SK-N-SH (cell line): ENCODE measurements at regions not wholly inside any gene's neighbourhood (a gene's known extent, or its start where the extent isn't known, plus 50 kb on each side); places are given as distances from the start of the nearest gene placed in this dataset.

Source experiments
- CHD2 ChIP-seq: fragments of 150-350 bp; IDR thresholded peaks from 2 replicates; pipeline ENCODE4 v1.6.1; 2018; ENCODE audit warnings: low read length; ENCODE audit not compliant: partially characterized antibody
- ELF1 ChIP-seq: IDR thresholded peaks from 2 replicates; pipeline ENCODE4 v1.4.0; 2012
- FOSL2 ChIP-seq: IDR thresholded peaks from 2 replicates; pipeline ENCODE4 v1.4.0; 2012; ENCODE audit warnings: low read depth, mild to moderate bottlenecking, moderate library complexity, borderline replicate concordance
- GATA2 ChIP-seq: sonication (generic); formaldehyde crosslinking; IDR thresholded peaks from 2 replicates; pipeline ENCODE4 v1.5.0; 2020; ENCODE audit warnings: mild to moderate bottlenecking, missing genetic modification reagents
- MEF2A ChIP-seq: IDR thresholded peaks from 2 replicates; pipeline ENCODE4 v1.4.0; 2012; ENCODE audit warnings: low read depth, borderline replicate concordance
- NFIC ChIP-seq: IDR thresholded peaks from 2 replicates; pipeline ENCODE4 v1.4.0; 2012; ENCODE audit warnings: borderline replicate concordance
- RAD21 ChIP-seq: IDR thresholded peaks from 2 replicates; pipeline ENCODE4 v1.6.1; 2012; ENCODE audit warnings: mild to moderate bottlenecking, low read length
- RXRA ChIP-seq: IDR thresholded peaks from 2 replicates; pipeline ENCODE4 v1.4.0; 2012; ENCODE audit warnings: low read depth, mild to moderate bottlenecking, borderline replicate concordance
- SIN3A ChIP-seq: IDR thresholded peaks from 2 replicates; pipeline ENCODE4 v1.6.1; 2012; ENCODE audit warnings: low read depth, mild to moderate bottlenecking, low read length, moderate library complexity, borderline replicate concordance
- SMC3 ChIP-seq: IDR thresholded peaks from 2 replicates; pipeline ENCODE4 v1.6.1; 2012; ENCODE audit warnings: low read depth, low read length, improper control_type of control experiment
- TAF1 ChIP-seq: IDR thresholded peaks from 2 replicates; pipeline ENCODE4 v1.6.1; 2012; ENCODE audit warnings: low read depth, mild to moderate bottlenecking, low read length, moderate library complexity, borderline replicate concordance
- TCF12 ChIP-seq: IDR thresholded peaks from 2 replicates; pipeline ENCODE4 v1.4.0; 2012
- TEAD4 ChIP-seq: IDR thresholded peaks from 2 replicates; pipeline ENCODE4 v1.4.0; 2012; ENCODE audit warnings: mild to moderate bottlenecking, borderline replicate concordance; ENCODE audit not compliant: insufficient read depth
- TF ChIP-seq, protein P1 (sequence below): fragments of 150-350 bp; IDR thresholded peaks from 2 replicates; pipeline ENCODE4 v1.6.1; 2017; ENCODE audit warnings: antibody characterized with exemption, low read length, low read depth, borderline replicate concordance
- TF ChIP-seq, protein P2 (sequence below): IDR thresholded peaks from 2 replicates; pipeline ENCODE4 v1.4.0; 2012; ENCODE audit warnings: low read depth
- TF ChIP-seq, protein P3 (sequence below): IDR thresholded peaks from 2 replicates; pipeline ENCODE4 v1.4.0; 2012; ENCODE audit warnings: low read depth, borderline replicate concordance
- TF ChIP-seq, protein P4 (sequence below): IDR thresholded peaks from 2 replicates; pipeline ENCODE4 v1.6.1; 2012; ENCODE audit warnings: mild to moderate bottlenecking, low read depth, low read length, moderate library complexity
- TF ChIP-seq, protein P5 (sequence below): IDR thresholded peaks from 2 replicates; pipeline ENCODE4; 2012

DNA sequence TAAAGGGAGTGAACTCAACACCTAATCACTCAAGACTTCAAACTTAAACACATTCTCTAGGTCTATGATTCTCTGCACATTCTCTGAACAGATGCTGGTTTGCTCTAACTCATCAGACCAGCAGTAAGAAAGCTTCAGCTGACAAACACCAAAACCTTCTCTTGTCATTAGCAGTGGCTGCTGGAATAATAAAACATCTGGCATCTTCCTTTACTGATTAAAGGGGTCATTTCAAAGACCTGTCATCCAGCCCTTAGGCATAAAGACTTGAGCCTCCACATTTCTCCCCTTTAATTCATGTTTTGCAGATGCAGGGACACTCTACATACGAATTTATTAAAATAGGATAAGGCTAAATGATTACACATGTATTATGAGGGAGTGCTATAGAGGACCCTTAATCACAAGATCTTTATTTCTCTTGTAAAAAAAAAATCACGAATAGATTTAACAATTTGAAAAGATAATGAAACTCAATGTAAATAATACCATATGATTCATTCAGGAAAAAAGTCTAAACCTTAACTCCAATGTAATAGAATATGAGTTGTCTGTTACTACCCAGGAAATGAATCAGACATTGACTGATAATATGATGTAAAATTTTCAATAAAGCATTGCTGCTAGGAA lies 152.4 kb upstream of the GNAI1 start (continued):
- TF ChIP-seq FOSL2 (peak; percentile 58; the same call in 1 of the 2 replicates), ELF1 (no peak), TAF1 (no peak), RXRA (no peak), TEAD4 (no peak), CHD2 (peak; percentile 60), SMC3 (no peak), GATA2 (CRISPR knock-in tag) (peak; percentile 90), RAD21 (peak; percentile 17; the same call in 1 of the 2 replicates), TCF12 (no peak; the same call in none of the 2 replicates), NFIC (no peak; the same call in 1 of the 2 replicates), SIN3A (no peak), MEF2A (no peak)
- TF ChIP-seq, protein P1, sequence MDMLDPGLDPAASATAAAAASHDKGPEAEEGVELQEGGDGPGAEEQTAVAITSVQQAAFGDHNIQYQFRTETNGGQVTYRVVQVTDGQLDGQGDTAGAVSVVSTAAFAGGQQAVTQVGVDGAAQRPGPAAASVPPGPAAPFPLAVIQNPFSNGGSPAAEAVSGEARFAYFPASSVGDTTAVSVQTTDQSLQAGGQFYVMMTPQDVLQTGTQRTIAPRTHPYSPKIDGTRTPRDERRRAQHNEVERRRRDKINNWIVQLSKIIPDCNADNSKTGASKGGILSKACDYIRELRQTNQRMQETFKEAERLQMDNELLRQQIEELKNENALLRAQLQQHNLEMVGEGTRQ, result no peak
- TF ChIP-seq, protein P2, sequence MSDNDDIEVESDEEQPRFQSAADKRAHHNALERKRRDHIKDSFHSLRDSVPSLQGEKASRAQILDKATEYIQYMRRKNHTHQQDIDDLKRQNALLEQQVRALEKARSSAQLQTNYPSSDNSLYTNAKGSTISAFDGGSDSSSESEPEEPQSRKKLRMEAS, result no peak
- TF ChIP-seq, protein P3, sequence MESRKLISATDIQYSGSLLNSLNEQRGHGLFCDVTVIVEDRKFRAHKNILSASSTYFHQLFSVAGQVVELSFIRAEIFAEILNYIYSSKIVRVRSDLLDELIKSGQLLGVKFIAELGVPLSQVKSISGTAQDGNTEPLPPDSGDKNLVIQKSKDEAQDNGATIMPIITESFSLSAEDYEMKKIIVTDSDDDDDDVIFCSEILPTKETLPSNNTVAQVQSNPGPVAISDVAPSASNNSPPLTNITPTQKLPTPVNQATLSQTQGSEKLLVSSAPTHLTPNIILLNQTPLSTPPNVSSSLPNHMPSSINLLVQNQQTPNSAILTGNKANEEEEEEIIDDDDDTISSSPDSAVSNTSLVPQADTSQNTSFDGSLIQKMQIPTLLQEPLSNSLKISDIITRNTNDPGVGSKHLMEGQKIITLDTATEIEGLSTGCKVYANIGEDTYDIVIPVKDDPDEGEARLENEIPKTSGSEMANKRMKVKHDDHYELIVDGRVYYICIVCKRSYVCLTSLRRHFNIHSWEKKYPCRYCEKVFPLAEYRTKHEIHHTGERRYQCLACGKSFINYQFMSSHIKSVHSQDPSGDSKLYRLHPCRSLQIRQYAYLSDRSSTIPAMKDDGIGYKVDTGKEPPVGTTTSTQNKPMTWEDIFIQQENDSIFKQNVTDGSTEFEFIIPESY, result no peak
- TF ChIP-seq, protein P4, sequence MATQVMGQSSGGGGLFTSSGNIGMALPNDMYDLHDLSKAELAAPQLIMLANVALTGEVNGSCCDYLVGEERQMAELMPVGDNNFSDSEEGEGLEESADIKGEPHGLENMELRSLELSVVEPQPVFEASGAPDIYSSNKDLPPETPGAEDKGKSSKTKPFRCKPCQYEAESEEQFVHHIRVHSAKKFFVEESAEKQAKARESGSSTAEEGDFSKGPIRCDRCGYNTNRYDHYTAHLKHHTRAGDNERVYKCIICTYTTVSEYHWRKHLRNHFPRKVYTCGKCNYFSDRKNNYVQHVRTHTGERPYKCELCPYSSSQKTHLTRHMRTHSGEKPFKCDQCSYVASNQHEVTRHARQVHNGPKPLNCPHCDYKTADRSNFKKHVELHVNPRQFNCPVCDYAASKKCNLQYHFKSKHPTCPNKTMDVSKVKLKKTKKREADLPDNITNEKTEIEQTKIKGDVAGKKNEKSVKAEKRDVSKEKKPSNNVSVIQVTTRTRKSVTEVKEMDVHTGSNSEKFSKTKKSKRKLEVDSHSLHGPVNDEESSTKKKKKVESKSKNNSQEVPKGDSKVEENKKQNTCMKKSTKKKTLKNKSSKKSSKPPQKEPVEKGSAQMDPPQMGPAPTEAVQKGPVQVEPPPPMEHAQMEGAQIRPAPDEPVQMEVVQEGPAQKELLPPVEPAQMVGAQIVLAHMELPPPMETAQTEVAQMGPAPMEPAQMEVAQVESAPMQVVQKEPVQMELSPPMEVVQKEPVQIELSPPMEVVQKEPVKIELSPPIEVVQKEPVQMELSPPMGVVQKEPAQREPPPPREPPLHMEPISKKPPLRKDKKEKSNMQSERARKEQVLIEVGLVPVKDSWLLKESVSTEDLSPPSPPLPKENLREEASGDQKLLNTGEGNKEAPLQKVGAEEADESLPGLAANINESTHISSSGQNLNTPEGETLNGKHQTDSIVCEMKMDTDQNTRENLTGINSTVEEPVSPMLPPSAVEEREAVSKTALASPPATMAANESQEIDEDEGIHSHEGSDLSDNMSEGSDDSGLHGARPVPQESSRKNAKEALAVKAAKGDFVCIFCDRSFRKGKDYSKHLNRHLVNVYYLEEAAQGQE, result no peak
- TF ChIP-seq, protein P5, sequence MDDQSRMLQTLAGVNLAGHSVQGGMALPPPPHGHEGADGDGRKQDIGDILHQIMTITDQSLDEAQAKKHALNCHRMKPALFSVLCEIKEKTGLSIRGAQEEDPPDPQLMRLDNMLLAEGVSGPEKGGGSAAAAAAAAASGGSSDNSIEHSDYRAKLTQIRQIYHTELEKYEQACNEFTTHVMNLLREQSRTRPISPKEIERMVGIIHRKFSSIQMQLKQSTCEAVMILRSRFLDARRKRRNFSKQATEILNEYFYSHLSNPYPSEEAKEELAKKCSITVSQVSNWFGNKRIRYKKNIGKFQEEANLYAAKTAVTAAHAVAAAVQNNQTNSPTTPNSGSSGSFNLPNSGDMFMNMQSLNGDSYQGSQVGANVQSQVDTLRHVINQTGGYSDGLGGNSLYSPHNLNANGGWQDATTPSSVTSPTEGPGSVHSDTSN, result peak; percentile 77
